ENCODE measurements at regions not wholly inside any gene's neighbourhood (a gene's known extent, or its start where the extent isn't known, plus 50 kb on each side); places are given as distances from the start of the nearest gene placed in this dataset.

- no peak overlapping the region for H3K27ac ChIP-seq
- no peaks in the 10 kb centered on the region for H3K4me1 ChIP-seq
- TF ChIP-seq POLR2AphosphoS5 (IDR thresholded peaks at IDR 0.05): no peak
- no peak for TF ChIP-seq POLR2A (IDR thresholded peaks at IDR 0.05)
- TF ChIP-seq CTCF (IDR thresholded peaks at IDR 0.05): no peak
- H3K4me3 ChIP-seq: no peak overlapping the region
- DNase-seq (ENCODE audit: low spot score in 2 of 2): no peak
- H3K27me3 ChIP-seq: no peaks in the 10 kb centered on the region
- no peaks in the 10 kb centered on the region for H3K36me3 ChIP-seq
- no peaks in the 10 kb centered on the region for H3K9me3 ChIP-seq
- intact Hi-C loops (cut with DNase I; ENCODE audit: low total_unique reads): no loop called here
These were observed 508.6 kb downstream of the TAF11L14 start for GRCh38 chr5:18142831-18143230.

GRCh38 chr5:18152671-18153070 lies 518.4 kb downstream of the TAF11L14 start:
- Histone ChIP-seq H3K27me3 (no peaks in the 10 kb centered on the region), H3K9me3 (no peaks in the 10 kb centered on the region), H3K36me3 (no peaks in the 10 kb centered on the region), H3K4me1 (no peaks in the 10 kb centered on the region), H3K4me3 (no peak overlapping the region), H3K27ac (no peak overlapping the region)
- TF ChIP-seq CTCF (IDR thresholded peaks at IDR 0.05): no peak
- TF ChIP-seq POLR2AphosphoS5 (IDR thresholded peaks at IDR 0.05): no peak
- TF ChIP-seq POLR2A (IDR thresholded peaks at IDR 0.05): no peak
- no peak for DNase-seq (ENCODE audit: low spot score in 2 of 2)
- intact Hi-C loops (cut with DNase I; ENCODE audit: low total_unique reads): no loop called here

- TF ChIP-seq CTCF (IDR thresholded peaks at IDR 0.05) (no peak), POLR2AphosphoS5 (IDR thresholded peaks at IDR 0.05) (no peak), POLR2A (IDR thresholded peaks at IDR 0.05) (no peak)
- intact Hi-C loops (cut with DNase I; ENCODE audit: low total_unique reads): no loop called here
- no peaks in the 10 kb centered on the region for H3K4me1 ChIP-seq
- no peaks in the 10 kb centered on the region for H3K36me3 ChIP-seq
- H3K27me3 ChIP-seq: no peaks in the 10 kb centered on the region
- H3K4me3 ChIP-seq: no peak overlapping the region
- H3K27ac ChIP-seq: no peak overlapping the region
- no peak for DNase-seq (ENCODE audit: low spot score in 2 of 2)
- H3K9me3 ChIP-seq: no peaks in the 10 kb centered on the region
These were observed 523.9 kb downstream of the TAF11L14 start for GRCh38 chr5:18158166-18158565.

- TF ChIP-seq CTCF (IDR thresholded peaks at IDR 0.05) (no peak), POLR2AphosphoS5 (IDR thresholded peaks at IDR 0.05) (no peak), POLR2A (IDR thresholded peaks at IDR 0.05) (no peak)
- Histone ChIP-seq H3K4me1 (no peaks in the 10 kb centered on the region), H3K4me3 (no peak overlapping the region), H3K27ac (no peak overlapping the region), H3K27me3 (no peaks in the 10 kb centered on the region), H3K9me3 (peaks cover under 1 to 4% of the 10 kb centered on the region in 2 donors), H3K36me3 (no peaks in the 10 kb centered on the region)
- intact Hi-C loops (cut with DNase I; ENCODE audit: low total_unique reads): no loop called here
- DNase-seq (ENCODE audit: low spot score in 2 of 2): no peak
These were observed 525.1 kb downstream of the TAF11L14 start for GRCh38 chr5:18159331-18159730.

GRCh38 chr5:18171684-18172083 lies 537.4 kb downstream of the TAF11L14 start:
- no peaks in the 10 kb centered on the region for H3K27me3 ChIP-seq
- TF ChIP-seq POLR2A (IDR thresholded peaks at IDR 0.05) (no peak), CTCF (IDR thresholded peaks at IDR 0.05) (no peak), POLR2AphosphoS5 (IDR thresholded peaks at IDR 0.05) (no peak)
- H3K9me3 ChIP-seq: peaks cover 0 to 14% of the 10 kb centered on the region in 2 donors
- H3K27ac ChIP-seq: no peak overlapping the region
- intact Hi-C loops (cut with DNase I; ENCODE audit: low total_unique reads): no loop called here
- H3K36me3 ChIP-seq: no peaks in the 10 kb centered on the region
- H3K4me1 ChIP-seq: no peaks in the 10 kb centered on the region
- DNase-seq (ENCODE audit: low spot score in 2 of 2): no peak
- no peak overlapping the region for H3K4me3 ChIP-seq

Measured in breast epithelium (tissue), 4 donors.